ENCODE measurements at regions not wholly inside any gene's neighbourhood (a gene's known extent, or its start where the extent isn't known, plus 50 kb on each side); places are given as distances from the start of the nearest gene placed in this dataset.

DNA sequence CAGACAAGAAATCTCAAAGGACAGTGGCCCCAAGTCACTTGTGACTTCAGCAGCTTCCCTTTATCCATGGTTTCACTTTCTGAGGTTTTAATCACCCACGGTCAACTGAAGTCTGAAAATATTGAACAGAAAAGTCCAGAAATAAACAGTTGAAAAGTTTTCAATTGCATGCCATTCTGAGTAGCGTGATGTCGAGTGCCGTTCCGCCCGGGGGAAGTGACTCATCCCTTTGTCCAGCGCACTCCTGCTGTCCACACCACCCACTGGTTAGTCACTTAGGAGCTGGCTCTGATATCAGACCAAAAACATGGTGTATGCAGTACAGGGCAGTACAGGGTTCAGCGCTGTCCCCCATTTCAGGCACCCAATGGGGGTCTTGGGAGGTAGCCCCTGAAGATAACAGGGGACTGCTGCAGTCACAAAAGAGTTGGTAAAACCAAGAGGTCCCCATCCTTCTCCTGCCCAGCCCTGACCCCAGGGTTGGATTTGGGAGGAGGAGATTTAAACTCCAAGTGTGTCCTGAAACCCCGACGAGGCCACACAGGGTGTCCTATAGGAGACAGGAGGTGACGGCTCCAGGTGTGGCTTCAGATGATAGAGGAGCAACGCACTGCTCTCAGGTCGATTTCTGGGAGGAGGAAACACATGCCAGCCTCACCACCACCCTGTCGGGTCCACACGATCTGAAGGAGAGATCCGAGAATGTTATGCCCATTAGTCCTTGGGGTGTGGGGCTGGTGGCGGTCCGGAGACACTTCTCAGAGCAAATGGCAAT is 390.1 kb downstream of the CTTN start:
- Histone ChIP-seq H3F3A (ENCODE audit: insufficient read depth, low read length, poor library complexity, severe bottlenecking) (no peaks in the 10 kb centered on the region), H3K79me2 (replicated peaks; ENCODE audit: insufficient read depth, low read length) (no peaks in the 10 kb centered on the region), H3K9ac (ENCODE audit: low read length) (no peak overlapping the region), H3K27ac (ENCODE audit: low read length) (no peak overlapping the region), H3K27me3 (ENCODE audit: insufficient read depth, low read depth, low read length) (no peaks in the 10 kb centered on the region), H3K9me3 (ENCODE audit: low read length) (peaks cover 5% of the 10 kb centered on the region), H3K9me2 (ENCODE audit: insufficient read depth, low read length) (no peaks in the 10 kb centered on the region), H3K4me3 (ENCODE audit: low read length) (no peak overlapping the region), H4K20me1 (ENCODE audit: insufficient read depth) (no peaks in the 10 kb centered on the region), H3K36me3 (ENCODE audit: insufficient read depth, low read length) (no peaks in the 10 kb centered on the region), H2AFZ (ENCODE audit: low read depth, low read length) (no peak overlapping the region), H3K4me2 (ENCODE audit: low read length) (no peak overlapping the region)
- no peak for TF ChIP-seq EP300 (conservative IDR thresholded peaks at IDR 0.05; ENCODE audit: poor library complexity, severe bottlenecking)
- no peak for TF ChIP-seq EZH2 (IDR thresholded peaks at IDR 0.05; ENCODE audit: borderline replicate concordance, insufficient read depth, low read length, poor library complexity, severe bottlenecking)
- no peak for TF ChIP-seq TAF1 (IDR thresholded peaks at IDR 0.05; ENCODE audit: low read depth)
- TF ChIP-seq POLR2AphosphoS5 (IDR thresholded peaks at IDR 0.05), result no peak
- TF ChIP-seq MXI1 (conservative IDR thresholded peaks at IDR 0.05; ENCODE audit: poor library complexity, severe bottlenecking), result no peak

DNA sequence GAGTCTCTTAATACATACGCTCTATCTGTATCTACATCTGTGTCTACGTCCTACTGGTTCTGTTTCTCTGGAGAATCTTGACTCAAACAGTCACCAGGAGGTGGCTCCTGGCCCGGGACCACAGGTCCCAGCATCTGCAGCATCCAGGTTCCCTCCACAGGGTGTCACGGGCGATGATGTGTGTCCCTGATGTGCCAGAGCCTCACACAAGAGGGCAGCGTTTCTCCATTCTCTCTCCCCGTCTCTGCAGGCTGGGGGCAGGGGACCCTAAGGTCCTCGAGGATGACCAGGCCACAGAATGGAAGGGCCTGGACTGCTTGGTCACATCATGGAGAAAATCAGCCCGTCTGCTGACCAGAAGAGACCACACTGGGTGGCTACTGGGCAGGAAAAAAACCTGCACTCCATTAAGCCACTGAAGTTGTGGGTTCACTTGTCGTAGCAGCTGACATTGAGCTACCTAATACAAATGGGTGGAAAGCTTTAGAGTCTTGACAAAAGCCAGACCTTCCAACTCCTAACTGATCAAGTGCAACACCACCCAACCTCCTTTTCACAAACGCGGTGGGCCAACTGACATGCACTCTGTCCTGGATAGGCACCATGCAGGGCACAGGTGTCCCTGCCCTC is 392.5 kb downstream of the CTTN start:
- no peaks in the 10 kb centered on the region for H3K79me2 ChIP-seq (replicated peaks; ENCODE audit: insufficient read depth, low read length)
- H2AFZ ChIP-seq (ENCODE audit: low read depth, low read length), result no peak overlapping the region
- no peak for TF ChIP-seq TAF1 (IDR thresholded peaks at IDR 0.05; ENCODE audit: low read depth)
- no peak for TF ChIP-seq EZH2 (IDR thresholded peaks at IDR 0.05; ENCODE audit: borderline replicate concordance, insufficient read depth, low read length, poor library complexity, severe bottlenecking)
- TF ChIP-seq MXI1 (conservative IDR thresholded peaks at IDR 0.05; ENCODE audit: poor library complexity, severe bottlenecking), result no peak
- no peak for TF ChIP-seq SMC3 (conservative IDR thresholded peaks at IDR 0.05; ENCODE audit: poor library complexity)
- no peak for TF ChIP-seq EP300 (conservative IDR thresholded peaks at IDR 0.05; ENCODE audit: poor library complexity, severe bottlenecking)
- TF ChIP-seq RAD21 (conservative IDR thresholded peaks at IDR 0.05), result no peak
- no peak for TF ChIP-seq POLR2AphosphoS5 (IDR thresholded peaks at IDR 0.05)
- TF ChIP-seq, protein P1, sequence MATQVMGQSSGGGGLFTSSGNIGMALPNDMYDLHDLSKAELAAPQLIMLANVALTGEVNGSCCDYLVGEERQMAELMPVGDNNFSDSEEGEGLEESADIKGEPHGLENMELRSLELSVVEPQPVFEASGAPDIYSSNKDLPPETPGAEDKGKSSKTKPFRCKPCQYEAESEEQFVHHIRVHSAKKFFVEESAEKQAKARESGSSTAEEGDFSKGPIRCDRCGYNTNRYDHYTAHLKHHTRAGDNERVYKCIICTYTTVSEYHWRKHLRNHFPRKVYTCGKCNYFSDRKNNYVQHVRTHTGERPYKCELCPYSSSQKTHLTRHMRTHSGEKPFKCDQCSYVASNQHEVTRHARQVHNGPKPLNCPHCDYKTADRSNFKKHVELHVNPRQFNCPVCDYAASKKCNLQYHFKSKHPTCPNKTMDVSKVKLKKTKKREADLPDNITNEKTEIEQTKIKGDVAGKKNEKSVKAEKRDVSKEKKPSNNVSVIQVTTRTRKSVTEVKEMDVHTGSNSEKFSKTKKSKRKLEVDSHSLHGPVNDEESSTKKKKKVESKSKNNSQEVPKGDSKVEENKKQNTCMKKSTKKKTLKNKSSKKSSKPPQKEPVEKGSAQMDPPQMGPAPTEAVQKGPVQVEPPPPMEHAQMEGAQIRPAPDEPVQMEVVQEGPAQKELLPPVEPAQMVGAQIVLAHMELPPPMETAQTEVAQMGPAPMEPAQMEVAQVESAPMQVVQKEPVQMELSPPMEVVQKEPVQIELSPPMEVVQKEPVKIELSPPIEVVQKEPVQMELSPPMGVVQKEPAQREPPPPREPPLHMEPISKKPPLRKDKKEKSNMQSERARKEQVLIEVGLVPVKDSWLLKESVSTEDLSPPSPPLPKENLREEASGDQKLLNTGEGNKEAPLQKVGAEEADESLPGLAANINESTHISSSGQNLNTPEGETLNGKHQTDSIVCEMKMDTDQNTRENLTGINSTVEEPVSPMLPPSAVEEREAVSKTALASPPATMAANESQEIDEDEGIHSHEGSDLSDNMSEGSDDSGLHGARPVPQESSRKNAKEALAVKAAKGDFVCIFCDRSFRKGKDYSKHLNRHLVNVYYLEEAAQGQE (IDR thresholded peaks at IDR 0.05; ENCODE audit: borderline replicate concordance), result no peak
- no peak for TF ChIP-seq CTCF (IDR thresholded peaks at IDR 0.05; ENCODE audit: poor library complexity, severe bottlenecking)
- H3K9me3 ChIP-seq (ENCODE audit: low read length), result peaks cover 12% of the 10 kb centered on the region
- H3K9ac ChIP-seq (ENCODE audit: low read length), result no peak overlapping the region
- H3K9me2 ChIP-seq (ENCODE audit: insufficient read depth, low read length), result no peaks in the 10 kb centered on the region
- no peak overlapping the region for H3K4me3 ChIP-seq (ENCODE audit: low read length)
- H3K27me3 ChIP-seq (ENCODE audit: insufficient read depth, low read depth, low read length), result no peaks in the 10 kb centered on the region
- no peaks in the 10 kb centered on the region for H4K20me1 ChIP-seq (ENCODE audit: insufficient read depth)
- no peak overlapping the region for H3K27ac ChIP-seq (ENCODE audit: low read length)
- no peaks in the 10 kb centered on the region for H3F3A ChIP-seq (ENCODE audit: insufficient read depth, low read length, poor library complexity, severe bottlenecking)
- no peak overlapping the region for H3K4me2 ChIP-seq (ENCODE audit: low read length)
- no peaks in the 10 kb centered on the region for H3K36me3 ChIP-seq (ENCODE audit: insufficient read depth, low read length)
